Astrocyte of the spinal cord (primary cell): ENCODE measurements at regions not wholly inside any gene's neighbourhood (a gene's known extent, or its start where the extent isn't known, plus 50 kb on each side); places are given as distances from the start of the nearest gene placed in this dataset.
A peak's percentile ranks its signal among the peaks of the same experiment; 100 is the strongest.

Experiments used
- DNase-seq: peaks from one replicate; pipeline ENCODE4 v3.0.0; 2011; ENCODE audit warnings: low read depth, low spot score
- H3K4me3 ChIP-seq: 2 replicates; pipeline ENCODE4 v1.5.1; 2011; ENCODE audit warnings: low read depth, mild to moderate bottlenecking, low read length, moderate library complexity
- CTCF ChIP-seq: IDR thresholded peaks from 2 replicates; pipeline ENCODE4 v1.5.1; 2012; ENCODE audit warnings: low read depth, mild to moderate bottlenecking, low read length, inconsistent platforms
- in situ Hi-C: cut with HindIII; loops from 2 replicates; pipeline ENCODE4 v1.10.0; 2017; ENCODE audit warnings: low sequenced_read_pairs

- peak; percentile 28 for DNase-seq
- in situ Hi-C loops = no loop called here
Observed at GRCh38 chr6:12423832-12424231, 133.7 kb downstream of the EDN1 start.

GRCh38 chr6:12426121-12426520, 136.0 kb downstream of the EDN1 start:
- TF ChIP-seq CTCF = no peak
- no peak overlapping the region for H3K4me3 ChIP-seq
- in situ Hi-C loops = no loop called here
- no peak for DNase-seq

More at GRCh38 chr6:12423832-12424231, 133.7 kb downstream of the EDN1 start:
- no peak for TF ChIP-seq CTCF
- H3K4me3 ChIP-seq = no peak overlapping the region

- in situ Hi-C loops = no loop called here
Observed at GRCh38 chr6:12431023-12431422, 140.9 kb downstream of the EDN1 start.

GRCh38 chr6:12436224-12436623, 146.1 kb downstream of the EDN1 start:
- TF ChIP-seq CTCF = no peak
- no peak for DNase-seq
- in situ Hi-C loops = no loop called here
- H3K4me3 ChIP-seq = no peak overlapping the region

More at GRCh38 chr6:12431023-12431422, 140.9 kb downstream of the EDN1 start:
- TF ChIP-seq CTCF = no peak
- H3K4me3 ChIP-seq = no peak overlapping the region
- no peak for DNase-seq

GRCh38 chr6:12436683-12437082, 146.5 kb downstream of the EDN1 start:
- H3K4me3 ChIP-seq = no peak overlapping the region
- TF ChIP-seq CTCF = no peak
- in situ Hi-C loops = no loop called here
- no peak for DNase-seq

- DNase-seq = no peak
- no peak for TF ChIP-seq CTCF
- in situ Hi-C loops = no loop called here
- H3K4me3 ChIP-seq = no peak overlapping the region
Observed at GRCh38 chr6:12439296-12439695, 149.1 kb downstream of the EDN1 start.

- no peak for DNase-seq
- TF ChIP-seq CTCF = no peak
- in situ Hi-C loops = no loop called here
- H3K4me3 ChIP-seq = no peak overlapping the region
Observed at GRCh38 chr6:12440981-12441380, 150.8 kb downstream of the EDN1 start.
